Gastrocnemius medialis (tissue), 4 donors: ENCODE measurements at regions not wholly inside any gene's neighbourhood (a gene's known extent, or its start where the extent isn't known, plus 50 kb on each side); places are given as distances from the start of the nearest gene placed in this dataset.

Experiments used
- ATAC-seq, 2 donors: fragments of 150-250 bp; one replicate each; pipeline ENCODE4 v1.9.1; 2016
- DNase-seq, 2 donors: peaks; one replicate each; pipeline ENCODE4 v3.0.0-alpha.2; 2019
- H3K27ac ChIP-seq, 4 donors: fragments of 200-600 bp; sonication (generic); 1 replicate in 1 of 4; 2 replicates in 3 of 4; pipeline ENCODE4 v1.5.1; 2016 to 2018; ENCODE audit warnings: mild to moderate bottlenecking in 2 of 4, moderate library complexity in 1 of 4
- H3K27me3 ChIP-seq, 3 donors: fragments of 200-600 bp; sonication (generic) in 2 of 3; 1 replicate in 1 of 3; 2 replicates in 2 of 3; pipeline versions ENCODE4 v1.5.1 to v1.6.0; 2016 to 2019; ENCODE audit warnings: mild to moderate bottlenecking in 1 of 3, moderate library complexity in 1 of 3
- H3K36me3 ChIP-seq, 2 donors: fragments of 200-600 bp; sonication (generic) in 1 of 2; one replicate each; pipeline ENCODE4 v1.5.1; 2017 to 2018
- H3K4me1 ChIP-seq, 2 donors: fragments of 200-600 bp; sonication (generic) in 1 of 2; one replicate each; pipeline ENCODE4 v1.5.1; 2016 to 2017; ENCODE audit warnings: mild to moderate bottlenecking in 2 of 2
- H3K4me3 ChIP-seq, 4 donors: fragments of 200-600 bp; sonication (generic) in 3 of 4; 1 replicate in 1 of 4; 2 replicates in 3 of 4; pipeline ENCODE4 v1.5.1; 2016 to 2019; ENCODE audit warnings: mild to moderate bottlenecking in 2 of 4
- H3K9me3 ChIP-seq, 3 donors: fragments of 200-600 bp; sonication (generic) in 2 of 3; 1 replicate in 1 of 3; 2 replicates in 2 of 3; pipeline ENCODE4 v1.5.1; 2016 to 2019
- CTCF ChIP-seq, 5 experiments: fragments of 450-650 bp in 3 of 5; fragments of 200-600 bp in 2 of 5; sonication (generic) in 2 of 5; IDR thresholded peaks in 4 of 5; conservative IDR thresholded peaks in 1 of 5; 1 replicate in 4 of 5; 2 replicates in 1 of 5; pipeline ENCODE4 v1.5.1; 2016 to 2019; ENCODE audit warnings: antibody characterized with exemption in 5 of 5, mild to moderate bottlenecking in 3 of 5, moderate library complexity in 3 of 5
- POLR2A ChIP-seq, 2 donors: fragments of 450-650 bp; IDR thresholded peaks; one replicate each; pipeline ENCODE4 v1.6.1; 2017; ENCODE audit warnings: antibody characterized with exemption in 2 of 2, mild to moderate bottlenecking in 2 of 2, moderate library complexity in 2 of 2
- in situ Hi-C, 4 donors: fragments of 200-750 bp; cut with MboI; loops; one replicate each; pipeline versions ENCODE4 v1.15.0 to v1.8.0; 2017; ENCODE audit warnings: low sequenced_read_pairs in 4 of 4
- intact Hi-C: fragments of 100-400 bp; cut with DNase I; formaldehyde crosslinking; loops from one replicate; pipeline ENCODE4 v1.15.1; 2023; ENCODE audit warnings: low total_unique reads

DNA sequence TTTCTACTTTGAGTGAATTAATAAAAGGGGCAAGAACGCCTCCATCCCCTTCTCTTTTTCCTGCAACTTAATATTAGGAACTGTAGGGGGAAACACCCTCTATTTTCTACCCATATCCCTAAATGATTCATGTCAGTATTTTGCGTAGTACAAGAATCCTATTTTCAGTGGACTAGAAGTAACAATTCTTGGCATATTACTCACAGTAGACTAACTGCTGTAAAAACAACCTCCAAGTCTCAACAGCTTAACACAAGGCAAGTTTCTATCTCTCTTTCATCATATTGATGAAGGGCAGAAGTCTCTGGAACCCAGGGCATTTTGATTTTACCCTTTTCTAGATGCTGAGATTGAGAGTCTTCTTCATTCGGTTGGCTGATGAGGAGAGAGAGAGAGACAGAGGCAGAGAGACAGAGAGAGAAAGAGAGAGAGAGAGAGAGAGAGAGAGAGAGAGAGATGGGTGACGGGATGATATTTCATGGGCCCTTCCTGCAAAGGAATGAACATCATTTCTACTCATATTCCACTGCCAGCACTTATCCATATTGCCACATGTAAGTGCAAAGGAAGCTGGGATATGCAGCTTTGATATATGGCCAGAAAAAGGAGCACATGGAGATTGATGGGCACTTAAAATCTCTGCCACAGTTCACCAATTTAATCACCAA is 481.6 kb downstream of the LPIN1 start:
- no peak overlapping the region for H3K4me3 ChIP-seq
- in situ Hi-C loops (no loop called here), intact Hi-C loops (no loop called here)
- no peak for TF ChIP-seq CTCF (IDR thresholded peaks at IDR 0.05 in 4 of 5, conservative IDR thresholded peaks at IDR 0.05 in 1 of 5)
- TF ChIP-seq POLR2A (IDR thresholded peaks at IDR 0.05) = no peak
- H3K4me1 ChIP-seq = peaks cover 0 to 6% of the 10 kb centered on the region in 2 donors
- ATAC-seq = no peak
- H3K9me3 ChIP-seq = no peaks in the 10 kb centered on the region
- no peaks in the 10 kb centered on the region for H3K36me3 ChIP-seq
- no peak for DNase-seq
- no peak overlapping the region for H3K27ac ChIP-seq
- H3K27me3 ChIP-seq = no peaks in the 10 kb centered on the region

GRCh38 chr2:12231288-12231687 is 484.9 kb downstream of the LPIN1 start:
- ATAC-seq (peak in 1 of 2 donors; percentile 45), DNase-seq (no peak)
- no peak for TF ChIP-seq POLR2A (IDR thresholded peaks at IDR 0.05)
- no peak for TF ChIP-seq CTCF (IDR thresholded peaks at IDR 0.05 in 4 of 5, conservative IDR thresholded peaks at IDR 0.05 in 1 of 5)
- no peaks in the 10 kb centered on the region for H3K27me3 ChIP-seq
- H3K36me3 ChIP-seq = no peaks in the 10 kb centered on the region
- no peak overlapping the region for H3K4me3 ChIP-seq
- no peaks in the 10 kb centered on the region for H3K9me3 ChIP-seq
- intact Hi-C loops (no loop called here), in situ Hi-C loops (no loop called here)
- H3K4me1 ChIP-seq = peaks cover 0 to 6% of the 10 kb centered on the region in 2 donors
- no peak overlapping the region for H3K27ac ChIP-seq

GRCh38 chr2:12232876-12233275 is 483.9 kb upstream of the TRIB2 start:
- in situ Hi-C loops (no loop called here), intact Hi-C loops (no loop called here)
- H3K27me3 ChIP-seq = no peaks in the 10 kb centered on the region
- DNase-seq = no peak
- no peak for ATAC-seq
- no peaks in the 10 kb centered on the region for H3K36me3 ChIP-seq
- no peaks in the 10 kb centered on the region for H3K9me3 ChIP-seq
- no peak overlapping the region for H3K27ac ChIP-seq
- H3K4me3 ChIP-seq = no peak overlapping the region
- no peak for TF ChIP-seq CTCF (IDR thresholded peaks at IDR 0.05 in 4 of 5, conservative IDR thresholded peaks at IDR 0.05 in 1 of 5)
- TF ChIP-seq POLR2A (IDR thresholded peaks at IDR 0.05) = no peak
- H3K4me1 ChIP-seq = peaks cover 0 to 6% of the 10 kb centered on the region in 2 donors

DNA sequence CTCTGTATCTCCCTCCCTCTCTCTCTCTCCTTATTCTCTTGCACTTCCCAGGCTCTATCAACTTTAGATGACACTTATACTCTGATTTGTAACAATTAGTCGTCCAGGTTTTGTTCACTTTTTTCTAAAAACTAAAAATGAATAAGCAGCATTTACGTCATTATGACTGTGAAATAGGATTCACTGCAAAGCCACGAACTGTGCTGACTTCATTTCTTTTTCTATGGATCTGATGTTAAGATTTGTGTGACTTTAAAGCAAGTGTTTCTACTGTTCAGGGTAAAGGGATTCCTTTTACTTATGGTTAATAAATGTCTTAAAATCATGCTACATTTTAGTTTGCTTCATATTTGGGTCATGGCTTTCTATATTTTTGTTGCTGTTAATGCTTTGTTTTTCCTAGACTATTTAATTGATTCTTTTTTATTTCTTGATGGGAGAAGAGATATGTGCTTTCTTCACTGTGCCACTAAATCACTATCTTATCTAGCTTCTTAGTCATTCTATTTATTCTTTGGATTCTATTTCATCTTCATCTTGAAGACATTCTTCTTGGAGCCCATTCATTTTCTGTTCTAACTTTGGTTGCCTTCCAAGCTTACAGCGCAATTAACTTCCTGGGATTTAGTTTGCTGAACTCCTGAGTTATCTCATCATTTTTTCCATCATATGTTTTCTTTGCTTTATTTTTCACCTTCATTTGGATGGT is 480.4 kb upstream of the TRIB2 start:
- intact Hi-C loops (no loop called here), in situ Hi-C loops (no loop called here)
- Histone ChIP-seq H3K4me3 (no peak overlapping the region), H3K27me3 (no peaks in the 10 kb centered on the region), H3K4me1 (peaks cover 0 to 4% of the 10 kb centered on the region in 2 donors), H3K36me3 (no peaks in the 10 kb centered on the region), H3K27ac (no peak overlapping the region), H3K9me3 (no peaks in the 10 kb centered on the region)
- DNase-seq (no peak), ATAC-seq (no peak)
- TF ChIP-seq CTCF (IDR thresholded peaks at IDR 0.05 in 4 of 5, conservative IDR thresholded peaks at IDR 0.05 in 1 of 5) (no peak), POLR2A (IDR thresholded peaks at IDR 0.05) (no peak)
